GM10266 (cell line): ENCODE measurements at regions not wholly inside any gene's neighbourhood (a gene's known extent, or its start where the extent isn't known, plus 50 kb on each side); places are given as distances from the start of the nearest gene placed in this dataset.

Experiments
- DNase-seq: peaks from one replicate; pipeline ENCODE4 v3.0.0; 2012; ENCODE audit errors: extremely low spot score
- CTCF ChIP-seq: IDR thresholded peaks from 2 replicates; pipeline ENCODE4 v1.5.1; 2012; ENCODE audit warnings: mild to moderate bottlenecking, low read depth; ENCODE audit not compliant: control insufficient read depth, insufficient read depth; ENCODE audit errors: missing control alignments

GRCh38 chr1:166377896-166378295 lies 211.1 kb upstream of the FAM78B start:
- no peak for TF ChIP-seq CTCF

GRCh38 chr1:166378805-166379204 lies 212.0 kb upstream of the FAM78B start:
- no peak for DNase-seq
- no peak for TF ChIP-seq CTCF

More at GRCh38 chr1:166377896-166378295, 211.1 kb upstream of the FAM78B start:
- no peak for DNase-seq

- no peak for DNase-seq
- no peak for TF ChIP-seq CTCF
These were observed 212.6 kb upstream of the FAM78B start for GRCh38 chr1:166379447-166379846.

- DNase-seq = no peak
- no peak for TF ChIP-seq CTCF
These were observed 216.3 kb upstream of the FAM78B start for GRCh38 chr1:166383137-166383536.

GRCh38 chr1:166383635-166384346 lies 217.0 kb upstream of the FAM78B start:
- no peak for DNase-seq

GRCh38 chr1:166384948-166385347 lies 218.1 kb upstream of the FAM78B start:
- TF ChIP-seq CTCF = no peak
- no peak for DNase-seq

More at GRCh38 chr1:166383635-166384346, 217.0 kb upstream of the FAM78B start:
- no peak for TF ChIP-seq CTCF

- no peak for DNase-seq
- no peak for TF ChIP-seq CTCF
These were observed 223.7 kb upstream of the FAM78B start for GRCh38 chr1:166390366-166391033.
